Raji (cell line): ENCODE measurements at regions not wholly inside any gene's neighbourhood (a gene's known extent, or its start where the extent isn't known, plus 50 kb on each side); places are given as distances from the start of the nearest gene placed in this dataset.

ENCODE experiments used
- POLR2A ChIP-seq: IDR thresholded peaks from 2 replicates; pipeline ENCODE4 v1.6.1; 2011; ENCODE audit warnings: low read depth, low read length, control low read depth; ENCODE audit not compliant: insufficient read depth

GRCh38 chrX:40446921-40447320 lies 133.8 kb upstream of the ATP6AP2 start:
- no peak for TF ChIP-seq POLR2A

GRCh38 chrX:40445691-40446090 lies 135.1 kb upstream of the ATP6AP2 start:
- TF ChIP-seq POLR2A: no peak

- TF ChIP-seq POLR2A: no peak
These were observed 135.8 kb upstream of the ATP6AP2 start for GRCh38 chrX:40444798-40445496.

- TF ChIP-seq POLR2A: no peak
These were observed 136.6 kb upstream of the ATP6AP2 start for GRCh38 chrX:40444133-40444532.

GRCh38 chrX:40440866-40441265 lies 139.9 kb upstream of the ATP6AP2 start:
- TF ChIP-seq POLR2A: no peak

- TF ChIP-seq POLR2A: no peak
These were observed 140.9 kb upstream of the ATP6AP2 start for GRCh38 chrX:40439625-40440532.

GRCh38 chrX:40437348-40437747 lies 143.4 kb upstream of the ATP6AP2 start:
- TF ChIP-seq POLR2A: no peak

- TF ChIP-seq POLR2A: no peak
These were observed 145.8 kb upstream of the ATP6AP2 start for GRCh38 chrX:40434947-40435346.

GRCh38 chrX:40434443-40434842 lies 146.3 kb upstream of the ATP6AP2 start:
- TF ChIP-seq POLR2A: no peak

- no peak for TF ChIP-seq POLR2A
These were observed 147.6 kb upstream of the ATP6AP2 start for GRCh38 chrX:40433160-40433559.

GRCh38 chrX:40424259-40424658 lies 156.5 kb upstream of the ATP6AP2 start:
- TF ChIP-seq POLR2A: no peak

GRCh38 chrX:40423299-40423698 lies 157.5 kb upstream of the ATP6AP2 start:
- TF ChIP-seq POLR2A: no peak

GRCh38 chrX:40422021-40422420 lies 158.7 kb upstream of the ATP6AP2 start:
- TF ChIP-seq POLR2A: no peak

- no peak for TF ChIP-seq POLR2A
These were observed 159.7 kb upstream of the ATP6AP2 start for GRCh38 chrX:40420899-40421729.

- no peak for TF ChIP-seq POLR2A
These were observed 162.0 kb upstream of the ATP6AP2 start for GRCh38 chrX:40418813-40419195.
